Mucosa of descending colon (tissue), 3 donors: ENCODE measurements at regions not wholly inside any gene's neighbourhood (a gene's known extent, or its start where the extent isn't known, plus 50 kb on each side); places are given as distances from the start of the nearest gene placed in this dataset.

Experiments
- ATAC-seq: fragments of 200-7000 bp; cut with Tn5 transposase; one replicate; pipeline ENCODE4 v1.9.1; 2020; ENCODE audit warnings: mild to moderate bottlenecking, moderate library complexity
- DNase-seq, 3 donors: peaks; one replicate each; pipeline ENCODE4 v3.0.0-alpha.2; 2020
- H3K36me3 ChIP-seq: fragments of 200-600 bp; one replicate; pipeline ENCODE4 v1.8.0; 2021; ENCODE audit warnings: low read depth, mild to moderate bottlenecking
- H3K4me1 ChIP-seq: fragments of 200-600 bp; one replicate; pipeline ENCODE4 v1.8.0; 2021; ENCODE audit warnings: low read depth, mild to moderate bottlenecking
- H3K4me3 ChIP-seq: fragments of 200-600 bp; one replicate; pipeline ENCODE4 v1.8.0; 2021; ENCODE audit warnings: mild to moderate bottlenecking
- H3K9me3 ChIP-seq: fragments of 200-600 bp; one replicate; pipeline ENCODE4 v1.8.0; 2021; ENCODE audit warnings: mild to moderate bottlenecking
- intact Hi-C, 2 donors: fragments of 100-400 bp; cut with DNase I in 1 of 2; cut with micrococcal nuclease in 1 of 2; formaldehyde crosslinking; loops; one replicate each; pipeline versions ENCODE4 v1.11.0 to v1.11.1; 2022; cut with DNase I, micrococcal nuclease
- TF ChIP-seq, protein P1 (sequence below): fragments of 200-600 bp; IDR thresholded peaks from one replicate; pipeline ENCODE4 v1.8.0; 2022; ENCODE audit warnings: antibody characterized with exemption, mild to moderate bottlenecking
- donor health status: DM: no; HTN: no; CAD: no; lungs with moderate emphysema.
- donor health status: DM: no; HTN: no; CAD: no.
- donor health status: DM: no; HTN: yes; CAD: no.

DNA sequence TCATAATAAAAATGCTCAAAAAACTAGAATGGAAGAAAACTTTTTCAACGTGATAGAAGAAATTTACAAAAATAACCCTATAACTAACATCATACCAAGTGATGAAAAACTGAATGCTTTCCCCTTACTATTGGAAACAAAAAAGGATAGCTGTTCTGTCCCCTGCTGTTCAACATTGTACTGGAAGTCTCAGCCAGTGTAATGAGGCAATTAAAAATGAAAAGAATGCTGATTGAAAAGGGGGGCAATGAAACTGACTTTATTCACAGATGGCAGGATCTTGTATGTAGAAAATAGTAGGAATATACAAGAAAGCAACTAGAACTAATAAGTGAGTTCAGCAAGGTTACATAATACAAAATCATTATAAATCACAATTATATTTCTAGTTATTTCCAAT is 337.9 kb upstream of the KITLG start:
- no peak for DNase-seq
- Histone ChIP-seq H3K4me3 (no peak overlapping the region), H3K4me1 (no peaks in the 10 kb centered on the region), H3K36me3 (no peaks in the 10 kb centered on the region), H3K9me3 (peaks cover 13% of the 10 kb centered on the region)
- TF ChIP-seq, protein P1, sequence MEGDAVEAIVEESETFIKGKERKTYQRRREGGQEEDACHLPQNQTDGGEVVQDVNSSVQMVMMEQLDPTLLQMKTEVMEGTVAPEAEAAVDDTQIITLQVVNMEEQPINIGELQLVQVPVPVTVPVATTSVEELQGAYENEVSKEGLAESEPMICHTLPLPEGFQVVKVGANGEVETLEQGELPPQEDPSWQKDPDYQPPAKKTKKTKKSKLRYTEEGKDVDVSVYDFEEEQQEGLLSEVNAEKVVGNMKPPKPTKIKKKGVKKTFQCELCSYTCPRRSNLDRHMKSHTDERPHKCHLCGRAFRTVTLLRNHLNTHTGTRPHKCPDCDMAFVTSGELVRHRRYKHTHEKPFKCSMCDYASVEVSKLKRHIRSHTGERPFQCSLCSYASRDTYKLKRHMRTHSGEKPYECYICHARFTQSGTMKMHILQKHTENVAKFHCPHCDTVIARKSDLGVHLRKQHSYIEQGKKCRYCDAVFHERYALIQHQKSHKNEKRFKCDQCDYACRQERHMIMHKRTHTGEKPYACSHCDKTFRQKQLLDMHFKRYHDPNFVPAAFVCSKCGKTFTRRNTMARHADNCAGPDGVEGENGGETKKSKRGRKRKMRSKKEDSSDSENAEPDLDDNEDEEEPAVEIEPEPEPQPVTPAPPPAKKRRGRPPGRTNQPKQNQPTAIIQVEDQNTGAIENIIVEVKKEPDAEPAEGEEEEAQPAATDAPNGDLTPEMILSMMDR = no peak
- intact Hi-C loops = no loop called here
- ATAC-seq = no peak

DNA sequence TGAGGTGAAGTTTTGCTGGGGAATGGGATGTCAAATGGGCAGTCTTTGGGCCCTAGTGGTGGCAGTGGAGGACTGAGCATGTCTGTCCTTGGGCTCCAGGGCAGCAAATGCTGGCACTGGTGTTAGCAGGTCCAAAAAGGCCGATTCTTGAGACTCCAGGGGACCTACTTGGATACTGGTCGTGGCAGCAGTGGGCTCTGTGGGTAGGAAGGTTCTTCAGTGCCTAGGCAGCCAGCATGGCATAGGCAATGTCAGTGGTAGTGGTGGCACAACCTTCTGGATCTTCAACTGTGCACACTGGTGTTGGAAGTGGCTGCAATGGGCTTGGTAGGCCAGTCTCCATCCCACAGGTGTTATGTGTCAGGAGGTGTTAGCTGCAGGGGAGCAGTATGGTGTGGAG is 334.7 kb upstream of the KITLG start:
- intact Hi-C loops = no loop called here
- Histone ChIP-seq H3K9me3 (peaks cover 23% of the 10 kb centered on the region), H3K4me3 (no peak overlapping the region), H3K4me1 (no peaks in the 10 kb centered on the region), H3K36me3 (no peaks in the 10 kb centered on the region)
- ATAC-seq = no peak
- TF ChIP-seq, protein P1 = no peak
- no peak for DNase-seq

DNA sequence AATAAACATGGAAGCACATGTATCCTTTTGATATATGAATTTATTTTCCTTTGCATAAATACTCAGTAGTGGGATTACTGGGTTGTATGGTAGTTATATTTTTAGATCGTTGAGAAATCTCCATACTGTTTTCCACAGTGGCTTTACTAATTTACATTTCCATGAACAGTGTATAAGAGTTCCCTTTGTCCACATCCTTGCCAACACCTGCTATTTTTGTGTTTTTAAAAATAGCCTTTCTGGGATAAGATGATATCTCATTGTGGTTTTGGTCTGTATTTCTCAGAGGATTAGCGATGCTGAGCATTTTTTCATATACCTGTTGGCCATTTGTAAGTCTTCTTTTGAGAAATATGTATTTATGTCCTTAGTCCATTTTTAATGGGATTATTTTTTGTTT is 329.2 kb upstream of the KITLG start:
- H3K36me3 ChIP-seq = no peaks in the 10 kb centered on the region
- intact Hi-C loops = no loop called here
- H3K4me3 ChIP-seq = no peak overlapping the region
- ATAC-seq = no peak
- peaks cover 21% of the 10 kb centered on the region for H3K9me3 ChIP-seq
- TF ChIP-seq, protein P1 = no peak
- H3K4me1 ChIP-seq = no peaks in the 10 kb centered on the region
- no peak for DNase-seq

DNA sequence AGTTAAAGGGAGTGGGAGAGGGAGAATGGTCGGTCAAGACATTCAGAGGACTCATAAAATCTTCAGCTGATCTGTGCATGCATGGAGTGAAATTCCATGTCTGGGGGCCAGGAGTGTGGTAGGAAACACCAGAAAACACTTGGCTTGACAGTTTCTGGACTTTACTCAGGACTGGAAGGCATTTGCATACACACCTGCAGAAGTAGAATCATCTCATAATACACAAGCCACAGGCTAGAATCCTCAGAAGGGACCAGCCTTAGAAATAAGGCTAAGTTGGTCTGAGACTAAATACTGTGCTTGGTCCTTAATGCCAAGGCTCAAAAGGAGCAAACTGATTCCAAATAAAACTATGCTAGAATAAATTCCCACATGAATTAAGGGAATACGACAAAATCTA is 328.1 kb upstream of the KITLG start:
- TF ChIP-seq, protein P1 = no peak
- DNase-seq (no peak), ATAC-seq (peak; percentile 57)
- Histone ChIP-seq H3K36me3 (no peaks in the 10 kb centered on the region), H3K9me3 (peaks cover 11% of the 10 kb centered on the region), H3K4me3 (no peak overlapping the region), H3K4me1 (no peaks in the 10 kb centered on the region)
- intact Hi-C loops = no loop called here

DNA sequence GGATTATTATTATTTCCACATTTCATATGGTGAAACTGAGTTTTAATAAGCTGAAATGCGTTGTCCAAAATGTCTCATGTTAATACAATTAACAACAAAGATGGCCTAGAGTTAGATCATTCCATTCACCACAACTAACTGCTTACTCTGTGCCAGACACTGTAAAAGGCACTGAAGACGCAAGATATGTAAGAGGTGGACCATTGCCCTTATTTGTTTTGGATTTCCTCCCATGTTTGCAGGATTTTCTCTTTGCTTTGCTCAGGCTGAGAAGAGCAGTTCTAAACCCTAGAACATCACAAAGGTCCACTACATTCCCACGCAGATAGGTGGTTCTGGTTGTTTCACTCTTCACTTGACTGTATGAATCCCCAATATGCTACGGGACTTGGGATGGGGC is 324.4 kb upstream of the KITLG start:
- intact Hi-C loops = no loop called here
- TF ChIP-seq, protein P1 = no peak
- peak; percentile 79 for ATAC-seq
- peak in 1 of 3 donors; percentile 21 for DNase-seq
- Histone ChIP-seq H3K4me3 (no peak overlapping the region), H3K9me3 (no peaks in the 10 kb centered on the region), H3K36me3 (no peaks in the 10 kb centered on the region), H3K4me1 (no peaks in the 10 kb centered on the region)

DNA sequence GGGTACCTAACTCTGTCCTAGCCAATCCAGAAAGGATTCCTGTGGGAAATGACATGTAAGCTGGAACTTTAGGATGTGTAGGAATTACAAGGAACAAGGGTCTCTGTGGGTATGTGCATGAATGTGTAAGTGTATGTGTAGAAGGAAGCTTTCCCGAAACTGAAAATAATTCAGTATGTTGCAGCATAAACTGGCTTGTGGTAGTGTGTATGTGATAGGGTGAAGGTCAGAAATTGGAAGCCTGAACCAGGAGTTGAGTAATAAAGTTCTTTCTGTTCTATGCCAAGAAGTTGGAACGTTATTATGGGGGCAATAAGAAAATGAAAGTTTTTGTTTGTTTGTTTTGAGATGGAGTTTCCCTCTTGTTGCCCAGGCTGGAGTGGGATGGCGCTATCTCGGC is 323.1 kb upstream of the KITLG start:
- DNase-seq = no peak
- Histone ChIP-seq H3K4me1 (no peaks in the 10 kb centered on the region), H3K9me3 (no peaks in the 10 kb centered on the region), H3K36me3 (no peaks in the 10 kb centered on the region), H3K4me3 (no peak overlapping the region)
- intact Hi-C loops = no loop called here
- TF ChIP-seq, protein P1 = no peak
- peak; percentile 61 for ATAC-seq
